ENCODE measurements at regions not wholly inside any gene's neighbourhood (a gene's known extent, or its start where the extent isn't known, plus 50 kb on each side); places are given as distances from the start of the nearest gene placed in this dataset.

- Mint-ChIP-seq H3K27me3 (peaks cover 7% of the 10 kb centered on the region), H3K4me3 (no peak overlapping the region), H3K9me3 (no peaks in the 10 kb centered on the region), H3K27ac (no peak overlapping the region), H3K4me1 (no peaks in the 10 kb centered on the region), H3K36me3 (ENCODE audit: low read depth) (no peaks in the 10 kb centered on the region)
- no peak for ATAC-seq (ENCODE audit: low read depth)
- ChIA-PET POLR2A (no interaction called here), CTCF (interaction anchor here (1.2 to 3.7 kb wide), 8 partner anchors 9 to 1296 kb away, joined by 4 to 27 read pairs (median 10); no protein-coding TSS in a partner anchor)
- DNase-seq, result no peak
- no peak for TF ChIP-seq CTCF (IDR thresholded peaks at IDR 0.05)
- intact Hi-C loops (cut with micrococcal nuclease), result loop anchor here (5.0 kb wide), 1 partner anchor 1576 kb away; no protein-coding TSS in a partner anchor
These were observed 275.3 kb upstream of the NCKAP5 start for GRCh38 chr2:133843551-133843950.

- CTCF ChIA-PET, result interaction anchor here (0.9 to 3.7 kb wide), 14 partner anchors 9 to 1576 kb away, joined by 3 to 27 read pairs (median 6); no protein-coding TSS in a partner anchor
- DNase-seq (peak; percentile 26), ATAC-seq (ENCODE audit: low read depth) (peak; percentile 68)
- Mint-ChIP-seq H3K4me3 (no peak overlapping the region), H3K4me1 (no peaks in the 10 kb centered on the region), H3K27me3 (peaks cover 7% of the 10 kb centered on the region), H3K9me3 (no peaks in the 10 kb centered on the region), H3K36me3 (ENCODE audit: low read depth) (no peaks in the 10 kb centered on the region), H3K27ac (no peak overlapping the region)
- POLR2A ChIA-PET, result no interaction called here
- peak; percentile 63 for TF ChIP-seq CTCF (IDR thresholded peaks at IDR 0.05)
- intact Hi-C loops (cut with micrococcal nuclease), result loop anchor here (1.0 to 5.0 kb wide), 3 partner anchors 325 to 1577 kb away; no protein-coding TSS in a partner anchor
These were observed 276.1 kb upstream of the NCKAP5 start for GRCh38 chr2:133844214-133844892.

GRCh38 chr2:133846476-133846875 lies 278.2 kb upstream of the NCKAP5 start:
- intact Hi-C loops (cut with micrococcal nuclease), result no loop called here
- ChIA-PET POLR2A (no interaction called here), CTCF (no interaction called here)
- no peak overlapping the region for H3K27ac Mint-ChIP-seq
- no peaks in the 10 kb centered on the region for H3K36me3 Mint-ChIP-seq (ENCODE audit: low read depth)
- no peak for ATAC-seq (ENCODE audit: low read depth)
- H3K9me3 Mint-ChIP-seq, result no peaks in the 10 kb centered on the region
- no peak overlapping the region for H3K4me3 Mint-ChIP-seq
- peaks cover 9% of the 10 kb centered on the region for H3K27me3 Mint-ChIP-seq
- DNase-seq, result no peak
- TF ChIP-seq CTCF (IDR thresholded peaks at IDR 0.05), result no peak
- no peaks in the 10 kb centered on the region for H3K4me1 Mint-ChIP-seq

GRCh38 chr2:133847591-133847990 lies 279.3 kb upstream of the NCKAP5 start:
- ATAC-seq (ENCODE audit: low read depth), result no peak
- no peak for DNase-seq
- TF ChIP-seq CTCF (IDR thresholded peaks at IDR 0.05), result no peak
- ChIA-PET POLR2A (no interaction called here), CTCF (no interaction called here)
- no peaks in the 10 kb centered on the region for H3K4me1 Mint-ChIP-seq
- intact Hi-C loops (cut with micrococcal nuclease), result no loop called here
- H3K27me3 Mint-ChIP-seq, result peaks cover 9% of the 10 kb centered on the region
- no peaks in the 10 kb centered on the region for H3K36me3 Mint-ChIP-seq (ENCODE audit: low read depth)
- no peak overlapping the region for H3K27ac Mint-ChIP-seq
- H3K9me3 Mint-ChIP-seq, result no peaks in the 10 kb centered on the region
- H3K4me3 Mint-ChIP-seq, result no peak overlapping the region

GRCh38 chr2:133848111-133848649 lies 279.9 kb upstream of the NCKAP5 start:
- intact Hi-C loops (cut with micrococcal nuclease), result no loop called here
- H3K9me3 Mint-ChIP-seq, result peaks cover 2% of the 10 kb centered on the region
- CTCF ChIA-PET, result no interaction called here

More at GRCh38 chr2:133848111-133848649, 279.9 kb upstream of the NCKAP5 start:
- TF ChIP-seq CTCF (IDR thresholded peaks at IDR 0.05), result no peak
- H3K4me3 Mint-ChIP-seq, result no peak overlapping the region
- H3K27me3 Mint-ChIP-seq, result peaks cover 9% of the 10 kb centered on the region
- no peaks in the 10 kb centered on the region for H3K4me1 Mint-ChIP-seq
- H3K27ac Mint-ChIP-seq, result no peak overlapping the region
- no peak for DNase-seq
- no peak for ATAC-seq (ENCODE audit: low read depth)
- no peaks in the 10 kb centered on the region for H3K36me3 Mint-ChIP-seq (ENCODE audit: low read depth)
- POLR2A ChIA-PET, result no interaction called here

All from activated B cell treated with CpG ODN at 0.5 μM for 24 hours (primary cell).